CD4-positive, alpha-beta T cell treated with Interleukin-17A for 4 hours (primary cell): ENCODE measurements at regions not wholly inside any gene's neighbourhood (a gene's known extent, or its start where the extent isn't known, plus 50 kb on each side); places are given as distances from the start of the nearest gene placed in this dataset.

Source experiments
- DNase-seq: peaks from one replicate; pipeline ENCODE4 v3.0.0-alpha.2; 2020; ENCODE audit warnings: mixed read lengths

GRCh38 chr3:14590569-14590968 lies 50.4 kb upstream of the GRIP2 start:
- no peak for DNase-seq

GRCh38 chr3:14592390-14592789 lies 52.2 kb upstream of the GRIP2 start:
- DNase-seq, result no peak

GRCh38 chr3:14592836-14593235 lies 52.7 kb upstream of the GRIP2 start:
- DNase-seq, result no peak

GRCh38 chr3:14594234-14594633 lies 54.1 kb upstream of the GRIP2 start:
- no peak for DNase-seq

GRCh38 chr3:14595561-14595960 lies 55.4 kb upstream of the GRIP2 start:
- no peak for DNase-seq

- no peak for DNase-seq
Observed at GRCh38 chr3:14597266-14597665, 54.3 kb upstream of the CCDC174 start.

GRCh38 chr3:14598143-14598569 lies 53.4 kb upstream of the CCDC174 start:
- peak; percentile 44 for DNase-seq

- DNase-seq, result no peak
Observed at GRCh38 chr3:14599488-14599887, 52.1 kb upstream of the CCDC174 start.

- DNase-seq, result no peak
Observed at GRCh38 chr3:14600075-14600474, 51.5 kb upstream of the CCDC174 start.

GRCh38 chr3:14600856-14601610 lies 50.5 kb upstream of the CCDC174 start:
- no peak for DNase-seq

- no peak for DNase-seq
Observed at GRCh38 chr3:14601692-14602005, 49.9 kb upstream of the CCDC174 start.
